ELR (cell line): ENCODE measurements at regions not wholly inside any gene's neighbourhood (a gene's known extent, or its start where the extent isn't known, plus 50 kb on each side); places are given as distances from the start of the nearest gene placed in this dataset.

Experiments used
- DNase-seq: peaks from one replicate; pipeline ENCODE4 v3.0.0-alpha.2; 2015; ENCODE audit warnings: low read depth

GRCh38 chr6:12585497-12585958 is 131.0 kb upstream of the PHACTR1 start:
- DNase-seq: no peak

DNA sequence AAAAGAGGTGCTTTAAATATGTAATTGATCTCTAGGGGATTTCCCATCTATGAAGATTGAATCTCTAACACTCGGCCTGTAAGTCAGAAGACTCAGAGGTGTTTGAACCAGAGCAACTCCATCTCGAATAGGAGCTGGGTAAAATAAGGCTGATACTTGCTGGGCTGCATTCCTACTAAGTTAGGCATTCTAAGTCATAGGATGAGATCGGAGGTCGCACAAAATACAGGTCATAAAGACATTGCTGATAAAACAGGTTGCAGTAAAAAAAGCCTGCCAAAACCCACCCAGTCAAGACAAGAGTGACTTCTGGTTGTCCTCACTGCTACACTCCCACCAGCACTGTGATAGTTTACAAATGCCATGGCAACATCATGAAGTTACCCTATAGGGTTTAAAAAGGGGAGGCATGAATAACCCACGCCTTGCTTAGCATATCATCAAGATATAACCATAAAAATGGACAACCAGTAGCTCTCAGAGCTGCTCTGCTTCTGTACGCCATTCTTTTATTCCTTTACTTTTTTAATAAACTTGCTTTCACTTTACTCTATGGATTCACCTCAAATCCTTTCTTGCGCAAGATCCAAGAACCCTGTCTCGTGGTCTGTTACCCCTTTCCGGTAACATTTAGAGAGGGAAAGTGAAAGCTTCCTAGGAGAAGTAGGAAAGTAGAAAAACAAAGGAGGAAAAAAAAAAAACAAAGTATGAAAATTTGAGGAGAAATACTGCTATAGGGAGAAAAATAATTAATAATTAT is 129.7 kb upstream of the PHACTR1 start:
- DNase-seq: no peak

GRCh38 chr6:12590901-12591300 is 125.7 kb upstream of the PHACTR1 start:
- no peak for DNase-seq

- DNase-seq: peak; percentile 40
These were observed 123.9 kb upstream of the PHACTR1 start for GRCh38 chr6:12592634-12593033.

DNA sequence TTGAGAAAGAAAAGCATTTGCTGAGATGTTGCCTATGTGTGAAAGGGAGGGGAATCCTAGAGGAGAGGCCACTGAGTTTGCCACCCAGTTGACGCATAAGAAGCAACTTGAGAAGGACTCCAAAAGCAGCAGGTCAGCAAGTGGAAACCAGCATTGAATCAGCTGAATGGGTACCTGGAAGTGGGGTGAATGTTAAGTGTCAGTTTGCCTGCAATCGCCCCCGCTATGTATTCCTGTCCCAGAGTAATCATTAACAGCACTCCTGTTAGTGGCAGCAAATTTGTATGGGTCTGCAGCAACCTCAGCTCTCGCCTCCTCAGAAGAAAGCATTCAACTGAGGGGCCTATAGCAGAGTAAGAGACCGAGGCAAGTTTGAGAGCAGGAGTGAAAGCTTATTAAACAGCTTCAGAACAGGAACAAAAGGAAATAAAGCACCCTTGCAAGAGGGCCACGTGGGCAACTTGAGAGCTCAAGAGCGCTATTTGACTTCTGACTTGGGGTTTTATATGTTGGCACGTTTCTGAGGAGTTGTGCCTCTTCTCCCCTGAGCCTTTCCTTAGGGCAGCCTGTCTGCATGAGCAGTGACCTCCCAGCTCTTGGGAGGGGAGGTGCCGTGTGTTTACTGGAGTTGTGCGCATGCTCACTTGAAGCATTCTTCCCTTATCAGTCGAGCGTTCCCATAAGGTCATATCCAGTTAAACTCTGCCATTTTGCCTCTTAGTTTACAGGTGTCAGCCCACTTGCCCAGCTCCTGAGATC is 122.6 kb upstream of the PHACTR1 start:
- DNase-seq: no peak

- no peak for DNase-seq
These were observed 122.1 kb upstream of the PHACTR1 start for GRCh38 chr6:12594530-12594893.

DNA sequence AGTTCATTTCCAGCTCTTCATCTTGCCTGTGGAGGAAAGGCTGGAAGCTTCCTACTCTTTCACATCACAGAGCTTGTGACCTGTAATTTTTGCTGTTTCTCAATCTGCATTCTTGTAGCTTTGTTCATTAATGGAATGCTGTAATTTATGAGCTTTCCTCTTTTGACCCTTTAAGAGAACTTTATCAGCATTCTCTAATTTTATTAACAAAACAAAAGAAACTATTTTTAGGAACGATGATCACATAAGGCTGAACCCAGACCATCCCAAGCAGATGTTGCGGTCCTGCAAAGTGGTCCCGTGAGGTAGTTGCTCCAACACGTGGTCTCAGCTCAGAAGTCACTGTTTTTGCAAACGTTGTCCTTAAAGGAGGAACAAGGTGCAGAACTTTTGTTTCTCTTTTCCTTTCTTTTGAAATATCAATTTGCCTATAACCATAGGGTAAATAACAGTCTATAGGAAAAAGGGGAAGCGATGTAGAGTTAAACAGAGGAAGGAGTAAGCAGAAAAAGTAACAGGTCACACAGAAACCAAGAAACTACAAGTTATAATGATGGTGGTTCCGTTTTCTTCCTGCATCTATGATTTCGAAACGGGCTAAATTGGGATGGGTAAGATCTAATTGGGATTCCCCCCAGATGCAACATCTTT is 121.3 kb upstream of the PHACTR1 start:
- peak; percentile 48 for DNase-seq

DNA sequence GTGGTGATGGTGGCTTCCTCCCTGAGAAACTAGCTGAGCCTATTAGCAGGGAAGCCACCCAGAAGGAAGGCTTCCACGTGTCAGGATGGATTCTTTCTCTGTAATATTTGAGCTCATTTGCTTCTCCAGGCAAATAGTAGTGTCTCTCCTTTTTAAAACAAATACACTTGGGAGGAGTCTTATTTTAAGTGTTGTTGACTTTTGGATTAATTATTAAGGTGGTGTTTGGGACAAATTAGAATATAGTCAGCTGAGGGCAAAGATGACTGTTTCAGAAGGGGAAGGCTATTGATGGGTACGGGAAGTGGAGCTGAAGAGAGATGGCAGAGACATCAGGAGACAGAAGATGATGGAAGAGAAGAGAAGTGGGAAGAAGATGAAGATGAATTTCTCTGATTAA is 119.8 kb upstream of the PHACTR1 start:
- no peak for DNase-seq

DNA sequence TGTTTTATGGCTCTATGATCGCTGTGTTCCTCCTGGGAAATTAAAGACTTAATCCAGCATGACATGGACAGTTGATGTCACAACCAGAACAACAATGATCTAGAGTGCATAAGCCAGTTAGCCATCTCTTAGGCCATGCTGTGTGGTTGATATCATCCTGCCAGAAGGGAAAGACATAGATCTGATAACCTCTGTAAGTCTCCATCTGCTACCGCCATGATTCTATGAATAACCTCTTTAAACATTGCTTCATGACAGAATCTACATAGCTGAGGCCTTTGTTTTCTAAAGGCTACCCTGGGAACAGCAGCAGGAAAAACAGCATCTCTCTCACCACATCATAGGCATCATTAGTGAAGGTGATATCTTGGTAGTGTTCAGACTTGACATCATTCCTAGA is 117.6 kb upstream of the PHACTR1 start:
- no peak for DNase-seq

GRCh38 chr6:12601881-12602280 is 114.7 kb upstream of the PHACTR1 start:
- no peak for DNase-seq

DNA sequence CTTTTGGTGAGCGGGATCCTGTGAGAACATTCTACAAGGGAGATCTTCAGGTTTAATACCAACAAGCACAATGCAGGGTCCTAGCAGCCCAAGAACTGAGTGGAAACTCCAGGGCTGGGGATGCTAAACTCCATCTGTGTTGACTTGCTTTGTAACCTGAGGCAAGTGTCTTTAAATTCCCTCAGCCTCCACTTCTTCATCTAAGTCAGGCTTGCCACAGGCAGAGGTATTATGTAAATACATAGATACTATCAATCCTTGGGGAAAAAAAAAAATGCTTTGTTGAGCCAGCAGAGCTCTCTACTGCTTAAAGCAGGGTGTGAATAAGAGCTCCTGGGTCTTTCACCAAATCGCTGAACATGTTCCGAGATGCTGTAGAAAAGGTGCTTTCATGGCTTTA is 114.2 kb upstream of the PHACTR1 start:
- DNase-seq: no peak

DNA sequence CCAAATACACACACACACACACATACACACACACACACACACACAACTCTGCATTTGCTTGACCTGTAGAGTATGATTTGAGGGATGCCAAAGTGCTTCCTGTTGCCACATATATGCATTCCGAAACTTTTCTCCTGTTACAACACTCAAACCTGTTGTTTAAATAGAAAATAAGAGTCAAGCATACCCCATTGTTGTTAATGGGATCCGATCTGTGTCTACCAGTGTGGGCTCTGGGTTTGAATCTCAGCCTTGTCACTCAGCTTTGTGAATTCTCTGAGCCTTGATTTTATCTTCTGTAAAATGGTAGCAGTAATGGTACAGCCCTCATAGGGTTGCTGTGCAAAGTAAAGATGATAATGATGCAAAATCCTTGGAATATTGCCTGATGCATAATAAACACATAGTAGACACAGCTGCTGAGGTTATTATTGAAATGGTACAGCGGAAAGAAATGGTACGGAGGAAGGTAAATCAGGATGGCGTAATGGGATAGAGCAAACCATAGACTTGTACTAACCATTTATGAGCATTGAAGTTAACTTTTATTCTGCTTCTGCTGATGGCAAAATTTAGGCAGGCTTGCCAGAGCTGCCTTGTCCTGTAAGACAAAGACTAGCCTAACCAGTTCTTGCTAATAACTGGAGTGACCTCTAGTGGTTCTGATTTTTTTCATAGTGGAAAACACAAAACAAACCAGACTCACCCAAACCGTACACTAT is 113.5 kb upstream of the PHACTR1 start:
- DNase-seq: peak; percentile 76

- no peak for DNase-seq
These were observed 112.9 kb upstream of the PHACTR1 start for GRCh38 chr6:12603673-12604049.

DNA sequence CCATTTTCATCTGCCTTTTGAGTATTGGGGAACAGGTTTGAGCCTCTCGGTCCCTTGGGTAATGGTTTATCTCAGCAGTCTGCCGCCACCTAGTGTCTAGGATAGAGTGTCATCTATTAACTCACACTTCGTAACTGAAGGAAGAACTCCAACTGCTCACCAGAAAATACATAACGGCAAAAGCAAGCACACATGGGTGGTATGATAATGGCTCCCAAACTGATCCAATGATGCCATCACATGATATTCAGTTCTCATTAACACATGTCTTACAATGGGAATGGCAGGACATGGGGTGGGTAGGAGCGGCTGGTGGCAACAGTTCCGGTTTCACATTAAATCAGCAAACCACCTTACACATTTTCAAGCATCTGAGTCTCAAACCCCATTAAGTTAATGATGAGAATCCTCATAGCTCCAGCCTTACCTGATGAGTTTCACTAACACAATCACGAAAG is 110.7 kb upstream of the PHACTR1 start:
- DNase-seq: peak; percentile 83

DNA sequence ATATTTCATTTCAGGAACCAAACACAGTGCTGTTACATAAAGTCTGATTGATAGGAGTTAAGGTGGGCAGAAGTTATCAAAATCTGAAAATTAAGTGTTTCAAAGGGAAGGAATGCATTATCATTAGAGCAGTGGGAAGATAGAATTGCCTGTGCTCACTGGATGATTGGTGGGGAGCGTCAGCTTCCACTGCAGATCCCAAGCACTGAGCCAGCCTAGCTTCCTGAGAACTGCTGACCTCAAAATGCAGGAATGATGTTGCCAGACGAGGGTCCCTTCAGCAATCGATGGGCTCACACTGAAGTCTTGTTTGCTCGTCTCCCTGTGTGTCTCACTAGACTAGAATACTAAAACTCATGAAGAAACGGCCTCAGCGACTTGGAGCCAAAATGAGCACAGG is 110.0 kb upstream of the PHACTR1 start:
- no peak for DNase-seq

DNA sequence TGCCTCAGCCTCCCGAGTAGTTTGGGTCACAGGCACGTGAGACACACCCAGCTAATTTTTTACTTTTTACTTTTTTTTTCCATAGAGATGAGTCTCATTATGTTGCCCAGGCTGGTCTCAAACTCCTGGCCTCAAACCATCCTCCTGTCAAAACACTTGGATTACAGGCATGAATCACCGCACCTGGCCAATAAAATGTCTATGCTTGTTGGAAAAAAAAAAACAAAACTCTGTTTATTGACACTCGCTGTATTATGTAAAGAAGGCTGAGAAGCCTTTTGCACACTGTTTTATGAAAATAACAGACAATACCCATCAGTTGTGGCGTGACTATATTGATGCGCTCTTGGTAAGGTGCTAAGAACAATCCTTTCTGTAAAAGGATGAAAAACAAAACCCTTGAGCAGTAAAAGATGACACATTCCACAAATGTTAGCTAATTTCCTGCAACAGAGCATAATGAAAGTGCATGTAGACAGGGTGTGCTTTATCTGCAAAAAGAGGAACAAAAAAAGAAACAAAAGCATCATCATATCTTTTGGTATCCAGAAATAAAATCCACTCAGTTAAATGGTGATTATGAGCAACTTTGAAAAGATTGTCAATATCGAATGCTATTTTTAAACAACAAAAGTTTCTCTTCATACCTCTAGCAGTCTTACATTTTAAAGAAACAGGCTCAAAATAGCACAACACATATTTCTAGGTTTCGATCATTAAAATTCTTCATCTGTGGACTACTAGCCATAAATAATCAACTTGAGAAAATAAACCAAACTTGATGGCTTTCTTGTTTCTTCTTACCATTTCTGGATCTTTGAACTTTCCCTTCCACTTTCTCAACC is 108.3 kb upstream of the PHACTR1 start:
- DNase-seq: peak; percentile 71

- DNase-seq: no peak
These were observed 107.7 kb upstream of the PHACTR1 start for GRCh38 chr6:12608874-12609273.

- no peak for DNase-seq
These were observed 106.8 kb upstream of the PHACTR1 start for GRCh38 chr6:12609751-12610150.

- DNase-seq: no peak
These were observed 105.7 kb upstream of the PHACTR1 start for GRCh38 chr6:12610862-12611261.

DNA sequence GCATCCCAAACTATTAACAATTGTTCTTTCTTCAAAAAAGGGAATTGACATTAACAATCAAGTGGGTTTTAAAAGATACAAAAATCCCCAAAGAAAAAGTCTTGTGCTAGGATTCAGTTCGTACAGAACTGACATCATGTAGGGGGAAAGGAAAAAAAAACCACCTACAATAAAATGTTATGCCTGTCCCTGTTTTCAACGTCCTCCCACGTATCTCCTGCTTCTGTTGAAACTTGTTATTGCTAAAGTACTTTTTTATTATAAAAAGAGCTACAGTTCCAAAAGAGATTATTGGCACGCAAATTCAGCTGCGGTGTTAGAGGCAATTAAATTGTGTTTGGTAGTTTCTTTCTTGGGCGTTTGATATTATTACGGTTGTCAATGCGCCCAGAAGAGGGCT is 102.8 kb upstream of the PHACTR1 start:
- DNase-seq: no peak

- no peak for DNase-seq
These were observed 102.1 kb upstream of the PHACTR1 start for GRCh38 chr6:12614456-12614855.
